ENCODE measurements at regions not wholly inside any gene's neighbourhood (a gene's known extent, or its start where the extent isn't known, plus 50 kb on each side); places are given as distances from the start of the nearest gene placed in this dataset.

DNA sequence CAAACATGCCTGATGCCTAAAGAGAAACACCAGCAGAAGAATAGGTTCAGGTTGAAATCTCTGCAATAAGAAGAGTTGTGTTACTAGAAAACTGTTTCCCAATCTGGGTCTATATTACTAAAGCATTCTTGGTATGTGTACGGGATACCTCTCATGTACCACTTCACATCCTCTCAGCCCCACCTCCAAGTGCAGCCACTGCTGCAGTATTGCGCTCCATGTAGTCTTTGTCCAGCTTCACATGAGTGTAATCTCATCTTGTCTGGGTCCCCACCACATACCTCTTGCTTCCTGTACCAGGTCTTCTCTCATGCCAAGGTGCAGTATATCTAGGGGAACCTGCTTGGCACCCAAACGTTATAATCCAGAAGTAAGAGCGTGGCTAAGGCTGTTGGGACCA lies 187.5 kb upstream of the EEA1 start:
- in situ Hi-C loops (cut with HindIII; ENCODE audit: low sequenced_read_pairs) = no loop called here
- DNase-seq (ENCODE audit: low read depth) = no peak
- TF ChIP-seq, protein P1, sequence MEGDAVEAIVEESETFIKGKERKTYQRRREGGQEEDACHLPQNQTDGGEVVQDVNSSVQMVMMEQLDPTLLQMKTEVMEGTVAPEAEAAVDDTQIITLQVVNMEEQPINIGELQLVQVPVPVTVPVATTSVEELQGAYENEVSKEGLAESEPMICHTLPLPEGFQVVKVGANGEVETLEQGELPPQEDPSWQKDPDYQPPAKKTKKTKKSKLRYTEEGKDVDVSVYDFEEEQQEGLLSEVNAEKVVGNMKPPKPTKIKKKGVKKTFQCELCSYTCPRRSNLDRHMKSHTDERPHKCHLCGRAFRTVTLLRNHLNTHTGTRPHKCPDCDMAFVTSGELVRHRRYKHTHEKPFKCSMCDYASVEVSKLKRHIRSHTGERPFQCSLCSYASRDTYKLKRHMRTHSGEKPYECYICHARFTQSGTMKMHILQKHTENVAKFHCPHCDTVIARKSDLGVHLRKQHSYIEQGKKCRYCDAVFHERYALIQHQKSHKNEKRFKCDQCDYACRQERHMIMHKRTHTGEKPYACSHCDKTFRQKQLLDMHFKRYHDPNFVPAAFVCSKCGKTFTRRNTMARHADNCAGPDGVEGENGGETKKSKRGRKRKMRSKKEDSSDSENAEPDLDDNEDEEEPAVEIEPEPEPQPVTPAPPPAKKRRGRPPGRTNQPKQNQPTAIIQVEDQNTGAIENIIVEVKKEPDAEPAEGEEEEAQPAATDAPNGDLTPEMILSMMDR (IDR thresholded peaks at IDR 0.05; ENCODE audit: low read depth, low read length, missing control alignments) = no peak
- no peak overlapping the region for H3K4me3 ChIP-seq (ENCODE audit: low read depth, low read length)

DNA sequence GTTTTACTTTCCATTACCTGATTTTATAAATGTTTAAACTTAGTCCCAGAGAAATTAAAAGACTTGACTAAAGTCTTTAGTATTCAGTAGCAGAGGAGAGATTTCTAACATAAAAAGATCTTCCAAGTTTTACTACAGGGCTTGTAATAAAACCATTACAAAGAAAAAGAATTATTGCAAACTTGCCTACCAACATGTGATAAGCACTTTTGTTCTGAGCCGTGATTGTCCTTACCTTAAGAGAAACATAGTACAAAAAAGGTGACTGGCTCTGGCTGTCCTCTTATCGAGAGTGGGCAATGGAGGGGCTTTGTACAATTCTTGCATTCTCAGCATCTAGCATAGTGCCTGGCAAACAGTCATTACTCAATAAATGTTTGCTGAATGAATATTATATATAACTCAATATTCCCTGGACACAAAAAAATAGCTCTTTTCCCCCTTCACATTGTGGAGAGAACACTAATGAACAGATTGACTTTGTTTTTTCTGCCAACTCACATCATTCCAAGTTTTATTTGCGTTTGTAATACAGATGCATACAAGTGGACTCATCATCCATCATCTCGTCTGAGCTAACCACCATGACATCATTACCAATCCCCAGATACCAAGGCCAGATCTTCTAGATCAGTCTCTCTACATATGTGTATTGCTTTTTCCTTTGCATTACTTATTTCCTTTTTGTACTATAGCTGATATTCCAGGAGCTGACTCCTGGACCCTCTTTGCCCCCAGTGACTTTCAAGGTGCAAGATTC lies 192.8 kb upstream of the EEA1 start:
- DNase-seq (ENCODE audit: low read depth) = no peak
- in situ Hi-C loops (cut with HindIII; ENCODE audit: low sequenced_read_pairs) = no loop called here
- TF ChIP-seq, protein P1 (IDR thresholded peaks at IDR 0.05; ENCODE audit: low read depth, low read length, missing control alignments) = no peak

DNA sequence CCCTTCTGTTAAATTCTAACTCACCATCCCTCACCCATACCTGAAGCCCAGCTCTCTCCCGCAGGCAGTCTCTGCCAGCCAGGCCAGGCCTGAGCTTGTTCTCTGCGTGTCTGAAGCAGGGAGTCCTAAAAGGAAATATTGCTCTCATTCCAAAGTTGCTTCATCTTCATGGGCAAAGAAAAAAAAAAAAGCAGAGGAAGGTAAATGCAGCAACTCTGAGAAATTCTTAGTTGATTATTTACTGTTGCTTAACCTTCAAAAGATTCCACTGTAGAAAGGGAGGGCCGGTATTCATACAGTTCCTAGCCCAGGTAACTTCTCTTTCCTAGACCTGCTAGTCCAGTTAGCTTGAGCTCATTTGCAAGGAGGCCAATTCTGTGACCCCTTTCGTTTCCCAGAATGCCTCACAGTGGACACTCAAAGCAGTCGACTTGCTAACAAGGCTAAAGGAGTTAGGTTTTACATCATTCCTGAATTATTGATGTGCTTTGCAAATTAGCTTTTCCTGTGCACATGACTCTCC lies 193.5 kb upstream of the EEA1 start:
- DNase-seq (ENCODE audit: low read depth) = no peak
- in situ Hi-C loops (cut with HindIII; ENCODE audit: low sequenced_read_pairs) = no loop called here
- H3K4me3 ChIP-seq (ENCODE audit: low read depth, low read length) = no peak overlapping the region
- TF ChIP-seq, protein P1 (IDR thresholded peaks at IDR 0.05; ENCODE audit: low read depth, low read length, missing control alignments) = no peak

More for the DNA sequence above, 192.8 kb upstream of the EEA1 start:
- no peak overlapping the region for H3K4me3 ChIP-seq (ENCODE audit: low read depth, low read length)

DNA sequence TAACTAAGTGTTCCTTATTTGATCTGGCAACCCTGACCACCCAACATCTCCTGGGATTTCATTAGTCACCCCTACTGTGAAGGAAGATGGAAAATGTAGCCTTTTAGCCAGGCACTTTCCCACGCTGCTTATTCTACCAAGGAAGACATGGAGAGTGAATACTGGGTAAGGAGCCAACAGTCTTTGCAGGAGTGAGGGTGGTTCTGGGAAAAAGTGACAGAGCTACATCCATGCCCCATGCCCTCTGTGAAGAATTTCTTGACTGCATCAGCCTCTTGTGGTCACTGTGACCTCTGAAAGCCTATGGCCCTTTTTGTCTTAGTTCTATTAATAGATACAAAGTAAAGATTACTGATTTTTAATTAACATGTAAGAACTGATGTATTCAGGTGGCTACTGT lies 196.0 kb upstream of the EEA1 start:
- TF ChIP-seq, protein P1 (IDR thresholded peaks at IDR 0.05; ENCODE audit: low read depth, low read length, missing control alignments) = no peak
- no peak overlapping the region for H3K4me3 ChIP-seq (ENCODE audit: low read depth, low read length)
- in situ Hi-C loops (cut with HindIII; ENCODE audit: low sequenced_read_pairs) = no loop called here
- no peak for DNase-seq (ENCODE audit: low read depth)

DNA sequence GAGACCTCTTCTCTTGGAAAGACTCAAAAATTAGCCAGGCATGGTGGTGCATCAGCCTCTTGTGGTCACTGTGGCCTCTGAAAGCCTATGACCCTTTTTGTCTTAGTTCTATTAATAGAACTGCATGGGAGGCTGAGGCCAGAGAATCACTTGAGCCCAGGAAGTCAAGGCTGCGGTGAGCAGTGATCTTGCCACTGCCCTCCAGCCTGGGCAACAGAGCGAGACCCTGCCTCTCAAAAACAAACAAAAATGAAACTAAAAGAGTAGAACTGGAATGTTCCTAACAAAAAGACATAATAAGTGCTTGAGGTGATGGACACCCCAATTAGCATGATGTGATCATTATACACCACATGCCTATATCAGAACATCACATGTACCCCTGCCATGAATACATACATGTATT lies 197.0 kb upstream of the EEA1 start:
- in situ Hi-C loops (cut with HindIII; ENCODE audit: low sequenced_read_pairs) = no loop called here
- no peak overlapping the region for H3K4me3 ChIP-seq (ENCODE audit: low read depth, low read length)
- TF ChIP-seq, protein P1 (IDR thresholded peaks at IDR 0.05; ENCODE audit: low read depth, low read length, missing control alignments) = no peak
- DNase-seq (ENCODE audit: low read depth) = no peak

DNA sequence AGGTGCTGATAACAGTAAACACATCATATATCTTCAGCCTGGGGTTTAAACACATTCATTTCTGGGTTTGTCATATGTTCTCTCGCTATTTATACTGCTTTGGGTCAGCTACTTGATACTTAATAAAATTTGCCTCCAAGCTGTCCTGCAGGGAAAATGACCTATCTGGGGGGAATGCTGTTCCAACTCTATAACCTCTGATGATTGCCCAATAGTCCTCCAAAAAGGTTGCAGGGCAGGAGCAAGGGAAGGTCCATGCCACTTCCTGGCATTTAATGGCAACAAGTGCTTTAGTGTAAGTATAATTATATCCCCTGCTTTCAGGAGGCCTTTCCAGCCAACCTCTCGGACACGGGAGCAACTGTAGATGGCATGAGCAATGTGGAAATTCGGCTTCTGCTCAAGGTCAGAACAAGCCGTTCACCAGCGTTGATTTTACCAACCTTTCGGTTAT lies 198.0 kb upstream of the EEA1 start:
- H3K4me3 ChIP-seq (ENCODE audit: low read depth, low read length) = no peak overlapping the region
- in situ Hi-C loops (cut with HindIII; ENCODE audit: low sequenced_read_pairs) = no loop called here
- no peak for DNase-seq (ENCODE audit: low read depth)
- TF ChIP-seq, protein P1 (IDR thresholded peaks at IDR 0.05; ENCODE audit: low read depth, low read length, missing control alignments) = no peak

Data from astrocyte of the cerebellum (primary cell).